Activated naive CD4-positive, alpha-beta T cell (primary cell): ENCODE measurements at regions not wholly inside any gene's neighbourhood (a gene's known extent, or its start where the extent isn't known, plus 50 kb on each side); places are given as distances from the start of the nearest gene placed in this dataset.

Experiments used
- DNase-seq, 4 experiments: peaks; one replicate each; lab custom pipeline; 2025; lab: John Stamatoyannopoulos, UW

GRCh38 chr3:127396473-127396872 is 108.6 kb upstream of the PRR20G start:
- DNase-seq = no peak

GRCh38 chr3:127395663-127396355 is 108.0 kb upstream of the PRR20G start:
- DNase-seq = no peak

- DNase-seq = no peak
Observed at GRCh38 chr3:127394984-127395662, 107.3 kb upstream of the PRR20G start.

- DNase-seq = no peak
Observed at GRCh38 chr3:127394031-127394430, 106.2 kb upstream of the PRR20G start.

GRCh38 chr3:127393131-127393820 is 105.4 kb upstream of the PRR20G start:
- no peak for DNase-seq

GRCh38 chr3:127392156-127392490 is 104.3 kb upstream of the PRR20G start:
- no peak for DNase-seq

- no peak for DNase-seq
Observed at GRCh38 chr3:127391436-127392155, 103.8 kb upstream of the PRR20G start.

- DNase-seq = no peak
Observed at GRCh38 chr3:127390365-127391025, 102.6 kb upstream of the PRR20G start.

GRCh38 chr3:127389913-127390312 is 102.1 kb upstream of the PRR20G start:
- no peak for DNase-seq

GRCh38 chr3:127389420-127389819 is 101.6 kb upstream of the PRR20G start:
- DNase-seq = no peak

GRCh38 chr3:127388427-127388826 is 100.6 kb upstream of the PRR20G start:
- no peak for DNase-seq

- no peak for DNase-seq
Observed at GRCh38 chr3:127387556-127388153, 99.8 kb upstream of the PRR20G start.

- DNase-seq = no peak
Observed at GRCh38 chr3:127387119-127387518, 99.3 kb upstream of the PRR20G start.

GRCh38 chr3:127386490-127386889 is 98.6 kb upstream of the PRR20G start:
- no peak for DNase-seq

GRCh38 chr3:127385540-127385870 is 97.7 kb upstream of the PRR20G start:
- no peak for DNase-seq

- DNase-seq = no peak
Observed at GRCh38 chr3:127384717-127385539, 97.1 kb upstream of the PRR20G start.

- no peak for DNase-seq
Observed at GRCh38 chr3:127383656-127384179, 95.9 kb upstream of the PRR20G start.

- no peak for DNase-seq
Observed at GRCh38 chr3:127377801-127378655, 90.2 kb upstream of the PRR20G start.

- no peak for DNase-seq
Observed at GRCh38 chr3:127375151-127375930, 87.5 kb upstream of the PRR20G start.
